ENCODE measurements at regions not wholly inside any gene's neighbourhood (a gene's known extent, or its start where the extent isn't known, plus 50 kb on each side); places are given as distances from the start of the nearest gene placed in this dataset.
"Not testable (repeated sequence)": the region's sequence is repeated elsewhere in the genome, so short reads cannot be mapped to it uniquely, and the experiment has no call there.

DNA sequence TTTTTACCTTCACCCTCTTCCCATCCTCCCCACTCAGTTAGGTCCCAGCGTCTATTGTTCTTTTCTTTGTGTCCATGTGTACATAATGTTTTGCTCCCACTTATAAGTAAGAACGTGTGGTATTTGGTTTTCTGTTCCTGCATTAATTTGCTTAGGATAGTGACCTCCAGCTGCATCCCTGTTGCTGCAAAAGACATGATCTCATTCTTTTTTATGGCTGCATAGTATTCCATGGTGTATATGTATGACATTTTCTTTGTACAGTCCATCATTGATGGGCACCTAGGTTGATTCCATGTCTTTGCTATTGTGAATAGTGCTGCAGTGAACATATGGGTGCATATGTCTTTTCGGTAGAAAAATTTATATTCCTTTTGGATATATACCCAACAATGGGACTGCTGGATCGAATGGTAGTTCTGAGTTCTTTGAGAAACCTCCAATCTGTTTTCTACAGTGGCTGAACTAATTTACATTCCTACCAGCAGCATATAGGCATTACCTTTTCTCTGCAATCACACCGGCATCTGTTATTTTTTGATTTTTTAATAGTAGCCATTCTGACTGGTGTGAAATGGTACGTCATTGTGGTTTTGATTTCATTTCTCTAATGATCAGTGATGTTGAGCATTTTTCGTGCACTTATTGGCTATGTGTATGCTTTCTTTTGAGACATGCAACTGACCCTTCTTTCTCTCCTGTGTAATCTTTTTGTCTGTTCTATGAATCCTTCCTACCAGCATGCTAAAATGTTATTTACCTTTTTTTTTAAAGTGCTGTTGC is 279.7 kb upstream of the AMIGO2 start:
- ChIA-PET CTCF (interaction anchor here (0.6 kb wide), 1 partner anchor 140 kb away, joined by 4 read pairs; no protein-coding TSS in a partner anchor), POLR2A (no interaction called here)
- Histone ChIP-seq H3K9me3 (ENCODE audit: control insufficient read depth, insufficient read depth, low read depth, low read length) (no peaks in the 10 kb centered on the region), H3K4me1 (ENCODE audit: control insufficient read depth, insufficient read depth, low read length) (no peaks in the 10 kb centered on the region), H3K4me3 (ENCODE audit: low read depth, low read length) (no peak overlapping the region), H3K27ac (ENCODE audit: extremely low read depth, low read depth, low read length) (no peak overlapping the region), H3K36me3 (ENCODE audit: control insufficient read depth in 2 of 2, insufficient read depth in 1 of 2, low read length in 2 of 2) (no peaks in the 10 kb centered on the region)
- no peak for TF ChIP-seq ZNF214 (tag by site-specific recombination; IDR thresholded peaks at IDR 0.05; ENCODE audit: borderline replicate concordance)
- TF ChIP-seq, protein P1, sequence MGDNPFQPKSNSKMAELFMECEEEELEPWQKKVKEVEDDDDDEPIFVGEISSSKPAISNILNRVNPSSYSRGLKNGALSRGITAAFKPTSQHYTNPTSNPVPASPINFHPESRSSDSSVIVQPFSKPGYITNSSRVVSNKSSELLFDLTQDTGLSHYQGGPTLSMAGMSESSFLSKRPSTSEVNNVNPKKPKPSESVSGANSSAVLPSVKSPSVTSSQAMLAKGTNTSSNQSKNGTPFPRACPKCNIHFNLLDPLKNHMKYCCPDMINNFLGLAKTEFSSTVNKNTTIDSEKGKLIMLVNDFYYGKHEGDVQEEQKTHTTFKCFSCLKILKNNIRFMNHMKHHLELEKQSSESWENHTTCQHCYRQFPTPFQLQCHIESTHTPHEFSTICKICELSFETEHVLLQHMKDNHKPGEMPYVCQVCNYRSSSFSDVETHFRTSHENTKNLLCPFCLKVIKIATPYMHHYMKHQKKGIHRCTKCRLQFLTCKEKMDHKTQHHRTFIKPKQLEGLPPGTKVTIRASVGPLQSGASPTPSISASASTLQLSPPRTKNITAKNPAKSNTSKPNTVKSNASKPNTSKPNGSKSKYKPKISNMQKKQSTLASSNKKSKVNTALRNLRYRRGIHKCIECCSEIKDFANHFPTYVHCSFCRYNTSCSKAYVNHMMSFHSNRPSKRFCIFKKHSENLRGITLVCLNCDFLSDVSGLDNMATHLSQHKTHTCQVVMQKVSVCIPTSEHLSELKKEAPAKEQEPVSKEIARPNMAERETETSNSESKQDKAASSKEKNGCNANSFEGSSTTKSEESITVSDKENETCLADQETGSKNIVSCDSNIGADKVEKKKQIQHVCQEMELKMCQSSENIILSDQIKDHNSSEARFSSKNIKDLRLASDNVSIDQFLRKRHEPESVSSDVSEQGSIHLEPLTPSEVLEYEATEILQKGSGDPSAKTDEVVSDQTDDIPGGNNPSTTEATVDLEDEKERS (tag by site-specific recombination; IDR thresholded peaks at IDR 0.05): peak; percentile 25; the same call in 1 of the 2 replicates
- TF ChIP-seq ZNF155 (tag by site-specific recombination; IDR thresholded peaks at IDR 0.05): no peak
- peak; percentile 78 for TF ChIP-seq ZNF146 (tag by site-specific recombination; IDR thresholded peaks at IDR 0.05)

DNA sequence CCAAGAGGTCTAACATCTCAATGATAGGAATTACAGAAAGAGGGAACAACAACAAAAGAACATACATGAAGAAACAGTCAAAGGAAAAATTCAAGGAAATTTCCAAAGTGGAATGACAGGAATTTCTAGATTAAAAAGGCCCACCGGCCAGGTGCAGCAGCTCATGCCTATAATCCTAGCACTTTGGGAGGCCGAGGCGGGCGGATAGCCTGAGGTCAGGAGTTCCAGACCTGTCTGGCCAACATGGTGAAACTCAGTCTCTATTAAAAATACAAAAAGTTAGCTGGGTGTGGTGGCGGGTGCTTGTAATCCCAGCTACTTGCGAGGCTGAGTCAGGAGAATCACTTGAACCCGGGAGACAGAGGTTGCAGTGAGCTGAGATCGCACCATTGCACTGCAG is 277.2 kb upstream of the AMIGO2 start:
- not testable (repeated sequence) for H3K4me3 ChIP-seq (ENCODE audit: low read depth, low read length); H3K36me3 ChIP-seq (ENCODE audit: control insufficient read depth in 2 of 2, insufficient read depth in 1 of 2, low read length in 2 of 2); H3K4me1 ChIP-seq (ENCODE audit: control insufficient read depth, insufficient read depth, low read length); H3K9me3 ChIP-seq (ENCODE audit: control insufficient read depth, insufficient read depth, low read depth, low read length); H3K27ac ChIP-seq (ENCODE audit: extremely low read depth, low read depth, low read length)
- POLR2A ChIA-PET: interaction anchor here (0.6 kb wide), 1 partner anchor 27 kb away, joined by 3 read pairs; no protein-coding TSS in a partner anchor
- CTCF ChIA-PET: interaction anchor here (0.6 kb wide), 1 partner anchor 67 kb away, joined by 3 read pairs; no protein-coding TSS in a partner anchor

DNA sequence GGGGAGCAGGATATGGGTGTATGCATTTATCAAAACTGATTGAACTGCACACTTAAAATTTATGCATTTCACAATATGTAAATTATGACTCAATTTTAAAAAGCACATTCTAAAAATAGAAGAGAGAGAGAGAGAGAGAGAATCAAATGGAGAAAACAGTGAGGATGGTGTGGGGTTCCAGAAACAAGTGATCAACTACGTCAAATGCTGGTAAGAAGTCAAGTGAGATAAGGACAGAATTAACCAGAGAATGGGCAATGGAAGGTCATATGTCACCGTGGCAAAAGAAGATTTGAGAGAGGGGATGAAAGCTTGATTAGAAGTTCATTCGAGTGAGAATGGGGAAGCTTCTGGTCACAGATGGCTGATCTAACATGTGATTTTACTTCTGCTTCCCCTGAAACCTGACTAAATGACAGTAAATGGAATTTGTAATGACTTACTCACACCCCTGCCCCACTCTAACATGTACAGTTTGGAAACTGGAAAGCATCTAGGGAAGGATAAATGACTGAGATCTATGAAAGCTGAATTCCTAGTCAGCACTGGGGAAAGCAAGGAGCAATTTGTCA is 276.5 kb upstream of the AMIGO2 start:
- Histone ChIP-seq H3K36me3 (ENCODE audit: control insufficient read depth in 2 of 2, insufficient read depth in 1 of 2, low read length in 2 of 2) (no peaks in the 10 kb centered on the region), H3K4me3 (ENCODE audit: low read depth, low read length) (no peak overlapping the region), H3K4me1 (ENCODE audit: control insufficient read depth, insufficient read depth, low read length) (no peaks in the 10 kb centered on the region), H3K9me3 (ENCODE audit: control insufficient read depth, insufficient read depth, low read depth, low read length) (no peaks in the 10 kb centered on the region), H3K27ac (ENCODE audit: extremely low read depth, low read depth, low read length) (no peak overlapping the region)
- ChIA-PET CTCF (interaction anchor here (0.6 kb wide), 1 partner anchor 66 kb away, joined by 3 read pairs; no protein-coding TSS in a partner anchor), POLR2A (no interaction called here)
- TF ChIP-seq BCL11A (tag by site-specific recombination; IDR thresholded peaks at IDR 0.05; ENCODE audit: low read depth): no peak

DNA sequence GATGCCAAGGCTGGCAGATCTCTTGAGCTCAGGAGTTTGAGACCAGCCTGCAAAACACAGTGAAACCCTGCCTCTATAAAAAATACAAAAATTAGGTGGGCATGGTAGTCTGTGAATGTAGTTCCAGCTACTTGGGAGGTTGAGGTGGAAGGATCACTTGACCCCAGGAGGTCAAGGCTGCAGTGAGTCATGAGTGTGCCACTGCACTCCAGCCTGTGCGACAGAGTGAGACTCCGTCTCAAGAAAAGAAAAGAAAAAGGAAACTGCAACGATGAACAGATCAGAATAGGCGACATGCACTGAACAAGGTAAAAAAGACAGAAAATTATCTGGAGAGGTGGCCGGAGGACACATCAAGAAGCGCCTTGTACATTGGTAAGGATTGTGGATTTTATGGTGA is 273.7 kb upstream of the AMIGO2 start:
- POLR2A ChIA-PET: no interaction called here
- TF ChIP-seq MEIS1 (CRISPR knock-in tag; IDR thresholded peaks at IDR 0.05; ENCODE audit: borderline replicate concordance) (no peak), ZNF510 (tag by site-specific recombination; IDR thresholded peaks at IDR 0.05; ENCODE audit: insufficient replicate concordance) (no peak), ZNF184 (tag by site-specific recombination; IDR thresholded peaks at IDR 0.05) (no peak), RBAK (tag by site-specific recombination; IDR thresholded peaks at IDR 0.05) (no peak), ZNF138 (tag by site-specific recombination; IDR thresholded peaks at IDR 0.05; ENCODE audit: borderline replicate concordance) (no peak), ZNF626 (tag by site-specific recombination; IDR thresholded peaks at IDR 0.05) (no peak)
- TF ChIP-seq, protein P2, sequence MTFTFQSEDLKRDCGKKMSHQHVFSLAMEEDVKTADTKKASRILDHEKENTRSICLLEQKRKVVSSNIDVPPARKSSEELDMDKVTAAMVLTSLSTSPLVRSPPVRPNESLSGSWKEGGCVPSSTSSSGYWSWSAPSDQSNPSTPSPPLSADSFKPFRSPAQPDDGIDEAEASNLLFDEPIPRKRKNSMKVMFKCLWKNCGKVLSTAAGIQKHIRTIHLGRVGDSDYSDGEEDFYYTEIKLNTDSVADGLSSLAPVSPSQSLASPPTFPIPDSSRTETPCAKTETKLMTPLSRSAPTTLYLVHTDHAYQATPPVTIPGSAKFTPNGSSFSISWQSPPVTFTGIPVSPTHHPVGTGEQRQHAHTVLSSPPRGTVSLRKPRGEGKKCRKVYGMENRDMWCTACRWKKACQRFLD (tag by site-specific recombination; IDR thresholded peaks at IDR 0.05): no peak
- TF ChIP-seq, protein P3, sequence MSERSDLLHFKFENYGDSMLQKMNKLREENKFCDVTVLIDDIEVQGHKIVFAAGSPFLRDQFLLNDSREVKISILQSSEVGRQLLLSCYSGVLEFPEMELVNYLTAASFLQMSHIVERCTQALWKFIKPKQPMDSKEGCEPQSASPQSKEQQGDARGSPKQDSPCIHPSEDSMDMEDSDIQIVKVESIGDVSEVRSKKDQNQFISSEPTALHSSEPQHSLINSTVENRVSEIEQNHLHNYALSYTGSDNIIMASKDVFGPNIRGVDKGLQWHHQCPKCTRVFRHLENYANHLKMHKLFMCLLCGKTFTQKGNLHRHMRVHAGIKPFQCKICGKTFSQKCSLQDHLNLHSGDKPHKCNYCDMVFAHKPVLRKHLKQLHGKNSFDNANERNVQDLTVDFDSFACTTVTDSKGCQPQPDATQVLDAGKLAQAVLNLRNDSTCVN (tag by site-specific recombination; optimal IDR thresholded peaks at IDR 0.05): no peak
- TF ChIP-seq, protein P4, sequence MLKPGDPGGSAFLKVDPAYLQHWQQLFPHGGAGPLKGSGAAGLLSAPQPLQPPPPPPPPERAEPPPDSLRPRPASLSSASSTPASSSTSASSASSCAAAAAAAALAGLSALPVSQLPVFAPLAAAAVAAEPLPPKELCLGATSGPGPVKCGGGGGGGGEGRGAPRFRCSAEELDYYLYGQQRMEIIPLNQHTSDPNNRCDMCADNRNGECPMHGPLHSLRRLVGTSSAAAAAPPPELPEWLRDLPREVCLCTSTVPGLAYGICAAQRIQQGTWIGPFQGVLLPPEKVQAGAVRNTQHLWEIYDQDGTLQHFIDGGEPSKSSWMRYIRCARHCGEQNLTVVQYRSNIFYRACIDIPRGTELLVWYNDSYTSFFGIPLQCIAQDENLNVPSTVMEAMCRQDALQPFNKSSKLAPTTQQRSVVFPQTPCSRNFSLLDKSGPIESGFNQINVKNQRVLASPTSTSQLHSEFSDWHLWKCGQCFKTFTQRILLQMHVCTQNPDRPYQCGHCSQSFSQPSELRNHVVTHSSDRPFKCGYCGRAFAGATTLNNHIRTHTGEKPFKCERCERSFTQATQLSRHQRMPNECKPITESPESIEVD (tag by site-specific recombination; IDR thresholded peaks at IDR 0.05): no peak
- no peaks in the 10 kb centered on the region for H3K36me3 ChIP-seq (ENCODE audit: control insufficient read depth in 2 of 2, insufficient read depth in 1 of 2, low read length in 2 of 2)
- no peak overlapping the region for H3K4me3 ChIP-seq (ENCODE audit: low read depth, low read length)
- CTCF ChIA-PET: no interaction called here
- no peak overlapping the region for H3K27ac ChIP-seq (ENCODE audit: extremely low read depth, low read depth, low read length)
- no peaks in the 10 kb centered on the region for H3K4me1 ChIP-seq (ENCODE audit: control insufficient read depth, insufficient read depth, low read length)
- H3K9me3 ChIP-seq (ENCODE audit: control insufficient read depth, insufficient read depth, low read depth, low read length): no peaks in the 10 kb centered on the region
